ENCODE measurements at regions not wholly inside any gene's neighbourhood (a gene's known extent, or its start where the extent isn't known, plus 50 kb on each side); places are given as distances from the start of the nearest gene placed in this dataset.

DNA sequence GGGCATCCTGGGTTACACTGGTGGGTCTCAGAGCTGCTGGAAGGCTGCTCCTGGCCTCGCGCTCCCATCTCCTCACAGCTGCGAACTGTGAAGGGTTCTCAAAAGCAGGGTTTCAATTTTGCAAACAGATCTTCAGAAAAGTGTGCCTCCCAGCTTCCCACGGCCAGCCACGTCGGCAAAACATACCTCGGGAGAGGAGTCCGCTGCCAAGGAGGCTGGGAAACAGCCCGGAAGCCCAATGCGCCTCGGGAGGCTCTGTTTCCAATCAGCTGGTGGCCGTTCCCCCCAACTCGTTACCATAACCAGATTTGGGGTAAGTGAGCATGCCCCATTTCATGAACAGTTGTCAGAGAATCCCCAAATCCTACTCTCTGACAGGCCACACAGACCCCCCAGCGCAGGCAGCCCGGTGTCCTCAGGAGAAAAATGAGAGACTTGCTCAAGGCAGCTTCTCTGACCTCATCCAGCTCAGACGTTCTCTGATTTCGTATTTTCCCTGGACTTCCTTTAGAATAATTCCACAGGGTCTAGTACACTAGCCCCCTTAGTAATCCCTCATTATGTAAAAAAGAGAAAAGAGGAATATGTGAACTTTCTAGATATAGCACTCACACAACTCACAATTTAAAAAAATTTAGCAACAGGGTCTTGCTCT is 98.4 kb downstream of the SNX5 start:
- H3K36me3 ChIP-seq, result no peaks in the 10 kb centered on the region
- DNase-seq, result peak; percentile 58
- H3K27ac ChIP-seq, result no peak overlapping the region
- intact Hi-C loops (cut with DNase I; ENCODE audit: low total_unique reads), result no loop called here
- H3K27me3 ChIP-seq (replicated peaks in 1 of 7), result no peaks in the 10 kb centered on the region
- 81 to 91% (median 85%) methylated on average over 16 to 17 of the region's 17 CpGs for WGBS, 5 donors
- H3K9me3 ChIP-seq, result no peaks in the 10 kb centered on the region
- H3K4me1 ChIP-seq, result peaks cover 10 to 49% (median 26%) of the 10 kb centered on the region in 6 donors
- no peak overlapping the region for H3K4me3 ChIP-seq
- TF ChIP-seq POLR2A (IDR thresholded peaks at IDR 0.05), result no peak
- TF ChIP-seq, protein P1, sequence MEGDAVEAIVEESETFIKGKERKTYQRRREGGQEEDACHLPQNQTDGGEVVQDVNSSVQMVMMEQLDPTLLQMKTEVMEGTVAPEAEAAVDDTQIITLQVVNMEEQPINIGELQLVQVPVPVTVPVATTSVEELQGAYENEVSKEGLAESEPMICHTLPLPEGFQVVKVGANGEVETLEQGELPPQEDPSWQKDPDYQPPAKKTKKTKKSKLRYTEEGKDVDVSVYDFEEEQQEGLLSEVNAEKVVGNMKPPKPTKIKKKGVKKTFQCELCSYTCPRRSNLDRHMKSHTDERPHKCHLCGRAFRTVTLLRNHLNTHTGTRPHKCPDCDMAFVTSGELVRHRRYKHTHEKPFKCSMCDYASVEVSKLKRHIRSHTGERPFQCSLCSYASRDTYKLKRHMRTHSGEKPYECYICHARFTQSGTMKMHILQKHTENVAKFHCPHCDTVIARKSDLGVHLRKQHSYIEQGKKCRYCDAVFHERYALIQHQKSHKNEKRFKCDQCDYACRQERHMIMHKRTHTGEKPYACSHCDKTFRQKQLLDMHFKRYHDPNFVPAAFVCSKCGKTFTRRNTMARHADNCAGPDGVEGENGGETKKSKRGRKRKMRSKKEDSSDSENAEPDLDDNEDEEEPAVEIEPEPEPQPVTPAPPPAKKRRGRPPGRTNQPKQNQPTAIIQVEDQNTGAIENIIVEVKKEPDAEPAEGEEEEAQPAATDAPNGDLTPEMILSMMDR (IDR thresholded peaks at IDR 0.05 in 8 of 11, conservative IDR thresholded peaks at IDR 0.05 in 3 of 11), result no peak
- TF ChIP-seq POLR2AphosphoS5 (IDR thresholded peaks at IDR 0.05), result no peak

DNA sequence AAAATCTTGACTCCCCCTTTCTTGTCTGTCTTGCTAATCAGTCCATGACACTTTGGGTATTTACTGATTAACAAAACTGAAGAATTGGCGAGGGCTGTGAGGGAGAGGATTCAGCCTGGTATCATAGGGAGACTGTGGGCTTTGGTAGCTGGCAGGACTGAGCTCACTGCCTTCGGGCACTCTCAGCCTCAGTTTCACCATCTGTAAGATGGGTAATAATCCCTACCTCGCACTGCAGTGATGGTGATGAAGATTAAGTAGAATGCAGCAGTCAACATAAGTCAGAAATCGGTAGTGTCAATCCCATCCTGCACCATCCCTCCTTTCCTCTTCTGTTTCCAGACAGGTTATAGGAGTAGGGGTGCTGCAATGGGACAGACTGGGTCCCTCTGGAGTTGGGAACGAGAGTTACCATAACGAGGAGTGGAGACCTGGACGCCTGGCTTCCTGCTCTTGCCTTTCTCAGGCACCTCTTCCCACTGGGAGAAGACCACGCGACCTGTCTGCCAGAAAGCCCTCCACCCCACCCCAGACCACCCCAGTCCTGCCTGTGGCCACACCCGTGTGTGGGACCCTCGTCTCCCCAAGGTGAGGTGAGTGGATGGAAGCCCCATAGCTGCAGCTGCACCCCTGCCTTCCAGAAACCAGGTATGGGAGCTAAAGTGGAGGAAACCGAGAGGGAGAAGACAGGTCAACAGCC is 99.1 kb downstream of the SNX5 start:
- intact Hi-C loops (cut with DNase I; ENCODE audit: low total_unique reads), result no loop called here
- TF ChIP-seq, protein P1 (IDR thresholded peaks at IDR 0.05 in 8 of 11, conservative IDR thresholded peaks at IDR 0.05 in 3 of 11), result no peak
- TF ChIP-seq POLR2A (IDR thresholded peaks at IDR 0.05) (no peak), POLR2AphosphoS5 (IDR thresholded peaks at IDR 0.05) (no peak)
- DNase-seq, result peak; percentile 66
- WGBS, 5 donors, result 74 to 86% (median 83%) methylated on average over 12 of the region's 12 CpGs
- Histone ChIP-seq H3K4me3 (no peak overlapping the region), H3K9me3 (no peaks in the 10 kb centered on the region), H3K27me3 (replicated peaks in 1 of 7) (no peaks in the 10 kb centered on the region), H3K4me1 (peaks cover 5 to 47% (median 20%) of the 10 kb centered on the region in 6 donors), H3K27ac (no peak overlapping the region), H3K36me3 (no peaks in the 10 kb centered on the region)

DNA sequence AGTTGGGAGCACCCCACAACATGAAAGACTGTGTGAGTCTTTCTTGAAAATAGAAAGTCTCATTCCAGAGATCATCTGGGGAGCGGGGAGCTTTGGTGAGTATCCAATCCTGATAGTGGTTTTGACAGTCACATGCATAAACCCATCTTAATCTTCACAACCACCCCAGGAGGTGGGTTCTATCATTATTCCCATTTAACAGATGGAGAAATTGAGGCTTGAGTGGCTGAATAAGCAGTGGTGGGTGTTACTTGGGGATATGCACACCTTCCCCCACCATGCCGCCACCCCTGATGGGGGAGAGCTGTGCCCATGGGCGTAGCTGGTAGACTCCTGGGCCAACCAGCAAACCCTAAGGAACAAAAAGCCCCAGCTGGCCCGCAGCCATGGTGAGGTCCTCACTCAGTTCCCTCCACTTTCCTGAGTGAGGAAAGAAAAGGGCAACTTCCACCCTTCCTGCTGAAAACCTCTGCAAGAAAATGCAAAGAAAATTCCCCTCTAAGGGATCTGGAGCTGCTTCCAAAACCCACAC is 99.8 kb downstream of the SNX5 start:
- 48 to 84% (median 67%) methylated on average over 4 of the region's 4 CpGs for WGBS, 5 donors
- DNase-seq, result no peak
- H3K9me3 ChIP-seq, result no peaks in the 10 kb centered on the region
- no peak overlapping the region for H3K4me3 ChIP-seq
- no peaks in the 10 kb centered on the region for H3K36me3 ChIP-seq
- no peak overlapping the region for H3K27ac ChIP-seq
- TF ChIP-seq, protein P1 (IDR thresholded peaks at IDR 0.05 in 8 of 11, conservative IDR thresholded peaks at IDR 0.05 in 3 of 11), result no peak
- TF ChIP-seq POLR2AphosphoS5 (IDR thresholded peaks at IDR 0.05), result no peak
- TF ChIP-seq POLR2A (IDR thresholded peaks at IDR 0.05), result no peak
- H3K27me3 ChIP-seq (replicated peaks in 1 of 7), result no peaks in the 10 kb centered on the region
- intact Hi-C loops (cut with DNase I; ENCODE audit: low total_unique reads), result no loop called here
- H3K4me1 ChIP-seq, result peaks cover 0 to 45% (median 20%) of the 10 kb centered on the region in 6 donors

DNA sequence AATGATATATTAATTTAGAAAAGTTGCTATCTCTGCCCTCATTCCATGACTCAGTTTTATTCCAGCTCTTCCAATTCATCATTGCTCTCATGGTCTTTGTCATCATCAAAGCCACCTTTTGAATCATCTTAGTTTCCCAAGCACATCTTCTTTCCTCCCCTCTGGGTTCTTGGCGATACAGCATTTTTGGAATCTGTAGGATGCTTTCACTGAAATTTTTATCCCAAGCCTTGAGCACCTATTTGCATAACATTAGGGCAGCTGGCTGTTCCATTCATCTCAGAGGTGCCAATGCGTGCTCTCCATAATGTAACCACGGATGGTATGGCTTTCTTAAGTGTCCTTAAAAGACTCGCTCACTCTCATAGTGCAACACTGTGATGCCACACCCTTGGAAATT is 100.4 kb downstream of the SNX5 start:
- 71 to 89% (median 86%) methylated on average over 4 of the region's 4 CpGs for WGBS, 5 donors
- Histone ChIP-seq H3K4me3 (no peak overlapping the region), H3K36me3 (no peaks in the 10 kb centered on the region), H3K4me1 (peaks cover 0 to 45% (median 20%) of the 10 kb centered on the region in 6 donors), H3K27ac (no peak overlapping the region), H3K27me3 (replicated peaks in 1 of 7) (no peaks in the 10 kb centered on the region), H3K9me3 (no peaks in the 10 kb centered on the region)
- TF ChIP-seq, protein P1 (IDR thresholded peaks at IDR 0.05 in 8 of 11, conservative IDR thresholded peaks at IDR 0.05 in 3 of 11), result no peak
- TF ChIP-seq POLR2A (IDR thresholded peaks at IDR 0.05) (no peak), POLR2AphosphoS5 (IDR thresholded peaks at IDR 0.05) (no peak)
- intact Hi-C loops (cut with DNase I; ENCODE audit: low total_unique reads), result no loop called here
- no peak for DNase-seq
